Nephron progenitor cell (in vitro differentiated cells): ENCODE measurements at regions not wholly inside any gene's neighbourhood (a gene's known extent, or its start where the extent isn't known, plus 50 kb on each side); places are given as distances from the start of the nearest gene placed in this dataset.

Source experiments
- DNase-seq: peaks from one replicate; pipeline ENCODE4 v3.0.0; 2021
- H3K27ac Mint-ChIP-seq: 2 replicates; pipeline ENCODE4 v1.8.0; 2021; ENCODE audit warnings: mild to moderate bottlenecking, moderate library complexity, mixed read lengths
- H3K27me3 Mint-ChIP-seq: 2 replicates; pipeline ENCODE4 v1.8.0; 2021; ENCODE audit warnings: mild to moderate bottlenecking, low read depth, mixed read lengths; ENCODE audit not compliant: poor library complexity
- H3K36me3 Mint-ChIP-seq: 2 replicates; pipeline ENCODE4 v1.8.0; 2021; ENCODE audit warnings: low read depth, mixed read lengths
- H3K4me1 Mint-ChIP-seq: 2 replicates; pipeline ENCODE4 v1.8.0; 2021; ENCODE audit warnings: mixed read lengths
- H3K4me3 Mint-ChIP-seq: 2 replicates; pipeline ENCODE4 v1.8.0; 2021; ENCODE audit warnings: mild to moderate bottlenecking, moderate library complexity, mixed read lengths
- H3K9me3 Mint-ChIP-seq: 2 replicates; pipeline ENCODE4 v1.8.0; 2021; ENCODE audit warnings: mild to moderate bottlenecking, moderate library complexity, mixed read lengths
- CTCF ChIP-seq: fragments of 200-600 bp; sonication (generic); IDR thresholded peaks from 2 replicates; pipeline ENCODE4 v1.5.0; 2021; ENCODE audit warnings: antibody characterized with exemption

- no peak overlapping the region for H3K4me3 Mint-ChIP-seq
- no peaks in the 10 kb centered on the region for H3K36me3 Mint-ChIP-seq
- TF ChIP-seq CTCF = no peak
- H3K4me1 Mint-ChIP-seq = no peaks in the 10 kb centered on the region
- no peaks in the 10 kb centered on the region for H3K9me3 Mint-ChIP-seq
- DNase-seq = no peak
- H3K27ac Mint-ChIP-seq = no peak overlapping the region
- peaks cover 7% of the 10 kb centered on the region for H3K27me3 Mint-ChIP-seq
These were observed 377.7 kb upstream of the MAF start for GRCh38 chr16:79977940-79978836.

GRCh38 chr16:79973320-79973719, 372.8 kb upstream of the MAF start:
- H3K4me1 Mint-ChIP-seq = no peaks in the 10 kb centered on the region
- H3K4me3 Mint-ChIP-seq = no peak overlapping the region
- peaks cover 7% of the 10 kb centered on the region for H3K27me3 Mint-ChIP-seq
- no peaks in the 10 kb centered on the region for H3K9me3 Mint-ChIP-seq
- no peaks in the 10 kb centered on the region for H3K36me3 Mint-ChIP-seq
- no peak for DNase-seq
- no peak overlapping the region for H3K27ac Mint-ChIP-seq
- TF ChIP-seq CTCF = no peak

- Mint-ChIP-seq H3K4me1 (no peaks in the 10 kb centered on the region), H3K27me3 (peaks cover 4% of the 10 kb centered on the region), H3K27ac (no peak overlapping the region), H3K9me3 (no peaks in the 10 kb centered on the region), H3K4me3 (no peak overlapping the region), H3K36me3 (no peaks in the 10 kb centered on the region)
- no peak for DNase-seq
- no peak for TF ChIP-seq CTCF
These were observed 371.6 kb upstream of the MAF start for GRCh38 chr16:79972053-79972704.

- no peak for TF ChIP-seq CTCF
- H3K9me3 Mint-ChIP-seq = no peaks in the 10 kb centered on the region
- H3K27ac Mint-ChIP-seq = no peak overlapping the region
- no peak overlapping the region for H3K4me3 Mint-ChIP-seq
- no peaks in the 10 kb centered on the region for H3K4me1 Mint-ChIP-seq
- DNase-seq = no peak
- no peaks in the 10 kb centered on the region for H3K36me3 Mint-ChIP-seq
- H3K27me3 Mint-ChIP-seq = peaks cover 4% of the 10 kb centered on the region
These were observed 370.7 kb upstream of the MAF start for GRCh38 chr16:79971237-79971572.

- Mint-ChIP-seq H3K27me3 (peaks cover 4% of the 10 kb centered on the region), H3K9me3 (no peaks in the 10 kb centered on the region), H3K36me3 (no peaks in the 10 kb centered on the region), H3K4me3 (no peak overlapping the region), H3K4me1 (no peaks in the 10 kb centered on the region), H3K27ac (no peak overlapping the region)
- DNase-seq = no peak
- TF ChIP-seq CTCF = no peak
These were observed 370.2 kb upstream of the MAF start for GRCh38 chr16:79970551-79971236.
